GM18861 (cell line): ENCODE measurements at regions not wholly inside any gene's neighbourhood (a gene's known extent, or its start where the extent isn't known, plus 50 kb on each side); places are given as distances from the start of the nearest gene placed in this dataset.

Source experiments
- ATAC-seq: cut with Tn5 transposase; IDR thresholded peaks from one replicate; pipeline ENCODE4 v1.9.1; 2021; ENCODE audit not compliant: unreplicated experiment

GRCh38 chr7:79723833-79724618, 270.6 kb upstream of the MAGI2 start:
- ATAC-seq: no peak

DNA sequence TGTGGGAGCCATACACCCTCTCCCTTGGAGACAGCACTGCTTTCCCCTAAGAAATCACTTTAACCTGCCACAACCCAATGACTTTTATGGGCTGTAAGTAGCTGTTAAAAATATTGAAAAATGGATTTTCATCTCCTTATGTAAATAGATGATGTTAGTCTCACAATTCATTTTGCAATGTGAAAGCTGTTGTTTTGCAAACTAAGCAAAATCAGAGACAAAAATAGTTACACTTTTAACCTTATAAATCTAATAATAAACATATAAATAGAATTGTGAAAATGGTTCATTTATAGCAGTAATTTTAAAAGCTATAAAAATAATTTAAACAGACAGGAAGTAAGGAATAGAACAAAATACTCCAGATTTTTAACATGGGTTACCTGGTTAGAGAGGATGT, 268.8 kb upstream of the MAGI2 start:
- no peak for ATAC-seq

DNA sequence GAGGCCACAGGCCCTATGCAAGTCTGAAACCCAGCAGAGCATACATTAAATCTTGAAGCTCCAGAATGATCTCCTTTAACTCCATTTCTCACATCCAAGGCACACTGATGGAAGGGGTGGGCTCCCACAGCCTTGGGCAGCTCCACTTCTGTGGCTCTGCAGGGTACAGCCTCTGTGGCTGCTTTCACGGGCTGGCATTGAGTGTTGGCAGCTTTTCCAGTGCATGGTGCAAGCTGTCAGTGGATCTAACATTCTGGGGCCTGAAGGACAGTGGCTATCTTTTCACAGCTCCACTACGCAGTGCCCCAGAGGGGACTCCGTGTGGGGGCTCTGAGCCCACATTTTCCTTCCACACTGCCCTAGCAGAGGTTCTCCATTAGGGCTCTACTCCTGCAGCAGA, 265.7 kb upstream of the MAGI2 start:
- ATAC-seq: no peak

GRCh38 chr7:79716329-79716728, 262.9 kb upstream of the MAGI2 start:
- no peak for ATAC-seq

GRCh38 chr7:79714081-79714480, 260.6 kb upstream of the MAGI2 start:
- ATAC-seq: no peak

- ATAC-seq: no peak
These were observed 259.8 kb upstream of the MAGI2 start for GRCh38 chr7:79713276-79713675.

- no peak for ATAC-seq
These were observed 258.2 kb upstream of the MAGI2 start for GRCh38 chr7:79711660-79712059.

GRCh38 chr7:79709574-79710409, 256.3 kb upstream of the MAGI2 start:
- no peak for ATAC-seq

- ATAC-seq: no peak
These were observed 248.6 kb upstream of the MAGI2 start for GRCh38 chr7:79702116-79702515.

- no peak for ATAC-seq
These were observed 238.5 kb upstream of the MAGI2 start for GRCh38 chr7:79692015-79692414.

DNA sequence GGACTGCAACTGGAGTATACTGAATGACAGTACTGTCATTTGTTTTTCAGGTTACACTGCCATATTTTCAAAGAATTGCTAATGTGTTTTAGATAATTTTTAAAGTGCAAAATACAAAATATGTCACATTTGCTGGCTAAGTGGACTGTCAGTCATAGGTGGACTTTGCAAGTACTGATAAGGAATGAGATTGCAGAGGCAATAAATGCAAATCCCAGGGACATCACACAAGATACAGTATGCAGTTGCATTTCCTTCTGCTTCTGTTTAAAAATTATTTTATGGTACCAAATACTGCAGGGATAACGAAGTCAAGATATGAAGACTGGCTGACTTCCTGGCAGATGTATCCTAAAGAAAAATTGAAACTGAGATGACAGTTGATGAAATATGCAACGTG, 237.6 kb upstream of the MAGI2 start:
- no peak for ATAC-seq

- ATAC-seq: no peak
These were observed 230.9 kb upstream of the MAGI2 start for GRCh38 chr7:79684384-79684783.

DNA sequence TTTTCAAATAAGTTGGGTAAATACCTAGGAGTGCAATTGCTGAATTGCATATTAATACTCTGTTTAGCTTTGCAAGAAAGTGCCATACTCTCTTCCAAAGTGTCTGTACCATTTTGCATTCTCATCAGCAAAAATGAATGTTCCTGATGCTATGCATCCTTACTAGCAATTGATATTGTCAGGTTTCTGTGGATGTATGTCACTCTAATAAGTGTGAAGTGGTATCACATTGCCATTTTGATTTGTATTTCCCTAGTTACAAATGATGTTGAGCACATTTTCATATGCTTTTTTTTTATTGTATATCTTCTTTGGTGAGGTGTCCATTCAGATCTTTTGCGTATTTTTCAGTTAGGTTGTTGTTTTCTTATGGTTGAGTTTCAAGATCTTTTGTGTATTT, 230.4 kb upstream of the MAGI2 start:
- no peak for ATAC-seq

- no peak for ATAC-seq
These were observed 229.9 kb upstream of the MAGI2 start for GRCh38 chr7:79683185-79683890.

DNA sequence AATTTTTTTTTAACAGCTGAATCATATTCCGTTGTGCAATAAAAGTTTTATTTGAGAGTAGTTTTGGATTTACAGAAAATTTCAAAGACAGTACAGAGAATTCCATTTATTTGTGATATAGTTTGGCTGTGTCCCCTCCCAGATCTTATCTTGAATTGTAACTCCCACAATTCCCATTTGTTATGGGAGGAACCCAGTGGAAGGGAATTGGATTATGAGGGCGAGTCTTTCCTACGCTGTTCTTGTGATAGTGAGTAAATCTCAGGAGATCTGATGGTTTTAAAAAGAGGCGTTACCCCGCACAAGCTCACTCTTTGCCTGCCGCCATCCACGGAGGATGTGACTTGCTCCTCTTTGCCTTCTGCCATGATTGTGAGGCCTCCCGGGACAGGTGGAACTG, 228.0 kb upstream of the MAGI2 start:
- ATAC-seq: no peak

DNA sequence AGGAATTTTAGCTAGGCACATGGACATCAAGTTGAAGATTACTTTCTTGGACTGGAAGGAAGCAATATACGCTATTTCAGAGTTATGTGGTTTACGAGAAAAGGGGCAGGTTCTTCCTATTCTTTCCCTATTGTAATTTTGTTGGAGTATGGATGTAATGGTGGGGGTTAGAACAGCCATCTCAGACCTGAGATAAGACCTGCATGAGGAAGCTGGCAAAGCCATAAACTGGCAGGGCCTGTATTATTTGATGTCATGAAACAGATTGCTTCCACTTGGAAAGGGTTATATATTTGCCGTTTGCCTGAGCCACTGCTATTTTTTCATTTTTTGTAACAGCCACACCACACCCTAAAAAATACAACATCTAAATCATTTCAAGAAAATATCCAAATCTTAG, 220.5 kb upstream of the MAGI2 start:
- no peak for ATAC-seq

DNA sequence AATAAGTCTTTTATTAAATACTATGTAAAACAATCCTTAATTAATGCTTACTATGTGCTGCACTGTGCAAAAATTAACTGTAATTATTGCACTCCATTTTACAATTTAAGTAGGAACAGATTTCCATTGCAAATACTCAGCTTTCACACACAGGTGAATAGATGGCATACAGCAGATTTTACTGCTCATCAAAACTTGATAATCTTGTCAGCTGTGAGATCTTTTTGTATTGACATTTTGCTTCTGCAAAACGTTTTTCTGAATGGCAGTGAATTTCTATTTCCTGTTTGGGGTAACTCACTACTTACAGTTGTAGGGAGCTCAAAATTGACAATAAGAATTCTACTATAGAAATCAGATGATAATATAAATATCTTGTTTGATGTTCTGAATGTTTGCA, 220.0 kb upstream of the MAGI2 start:
- ATAC-seq: no peak

GRCh38 chr7:79668292-79668691, 214.8 kb upstream of the MAGI2 start:
- ATAC-seq: no peak

- ATAC-seq: no peak
These were observed 213.0 kb upstream of the MAGI2 start for GRCh38 chr7:79666472-79666871.

DNA sequence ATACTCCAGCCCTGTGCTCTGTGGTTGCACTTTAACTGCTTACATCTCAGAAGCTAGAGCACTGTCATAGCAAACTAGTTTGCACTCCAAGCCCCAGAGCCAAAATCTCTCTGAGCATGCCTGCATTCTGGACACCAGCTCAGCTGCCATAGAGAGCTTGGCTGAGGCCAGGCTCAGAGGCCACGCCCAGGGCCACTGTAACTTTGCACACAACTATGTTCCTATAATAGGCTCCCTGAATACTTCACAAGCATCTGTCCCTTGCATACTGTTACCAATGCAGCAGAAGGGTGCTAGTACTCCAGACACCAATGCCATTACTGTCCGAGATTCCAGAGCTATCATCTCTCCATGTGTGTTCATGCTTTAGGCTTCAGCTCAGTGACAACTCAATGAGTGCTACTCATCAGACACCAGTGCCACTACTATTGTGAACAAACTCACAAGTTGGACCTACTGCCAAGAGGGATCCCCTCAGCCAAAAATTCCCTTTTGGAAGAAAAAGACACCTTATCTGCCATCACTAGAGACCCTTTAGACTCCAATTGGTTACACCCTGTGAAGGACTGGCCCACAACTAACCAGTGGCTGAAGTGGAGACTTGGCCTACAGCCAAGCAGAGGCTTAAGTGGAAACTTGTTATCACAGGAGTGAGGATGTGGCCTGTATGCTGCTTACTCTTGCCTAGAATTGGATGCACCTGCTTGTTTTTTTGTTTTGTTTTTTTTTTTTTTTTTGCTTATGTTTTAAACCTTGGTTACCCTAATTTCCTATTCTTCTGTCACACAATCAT, 211.6 kb upstream of the MAGI2 start:
- ATAC-seq: no peak

GRCh38 chr7:79658304-79658703, 204.8 kb upstream of the MAGI2 start:
- no peak for ATAC-seq
